G401.6 (cell line): ENCODE measurements at regions not wholly inside any gene's neighbourhood (a gene's known extent, or its start where the extent isn't known, plus 50 kb on each side); places are given as distances from the start of the nearest gene placed in this dataset.

Experiments
- FAIRE-seq: peaks from 2 replicates; lab custom pipeline; 2012; peaks lifted over from hg19 to GRCh38; lab: Jason Lieb, UNC

GRCh38 chr6:53974941-53975340 lies 136.3 kb upstream of the MLIP start:
- FAIRE-seq = no peak

DNA sequence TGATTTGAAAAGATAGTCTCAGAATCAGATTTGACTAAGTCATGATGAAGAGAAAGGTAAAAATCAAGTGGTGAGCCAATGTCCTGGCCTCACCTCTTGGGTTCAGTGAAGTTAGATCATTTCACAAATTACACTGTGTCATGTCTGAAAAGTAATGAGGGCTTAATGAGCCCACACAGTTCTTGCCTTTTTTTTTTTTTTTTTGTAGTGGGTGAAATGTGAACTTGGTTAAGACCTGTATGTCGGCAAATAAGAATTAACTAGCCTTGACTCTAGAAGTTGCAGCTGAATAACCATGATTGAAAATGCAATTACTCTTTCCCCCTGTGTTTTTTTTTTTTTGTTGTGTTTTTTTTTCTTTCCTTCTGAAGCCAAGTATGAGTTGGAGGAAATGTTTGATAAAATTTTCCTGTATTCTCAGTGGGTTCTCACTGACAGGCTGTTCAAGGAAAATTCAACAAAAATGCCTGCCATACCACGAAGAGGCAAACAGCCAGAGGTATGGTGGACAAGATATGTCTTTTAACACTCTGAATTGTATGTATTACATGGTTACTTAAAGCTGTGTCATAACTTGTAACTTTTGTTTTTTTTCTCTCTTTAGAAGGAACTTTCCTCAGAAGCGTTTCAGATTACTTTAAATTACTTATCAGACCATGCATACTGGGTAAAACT lies 135.2 kb upstream of the MLIP start:
- no peak for FAIRE-seq

DNA sequence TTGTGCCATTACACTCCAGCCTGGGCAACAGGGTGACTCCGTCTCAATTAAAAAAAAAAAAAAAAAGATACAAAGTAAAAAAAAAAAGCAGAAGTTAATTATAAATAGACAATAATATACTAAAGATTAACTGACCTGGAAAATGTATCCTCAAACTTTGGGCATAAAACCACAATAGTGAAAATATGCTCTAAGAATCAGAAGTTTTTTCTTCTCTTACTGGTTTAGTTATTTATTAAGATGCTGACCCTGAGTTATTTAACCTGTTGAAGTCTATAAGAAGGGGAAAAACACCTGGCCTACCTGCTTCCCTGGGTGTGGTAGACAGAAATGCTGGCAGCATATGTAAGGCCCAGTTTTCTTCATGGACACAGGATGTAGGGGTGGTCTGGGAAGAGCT lies 133.7 kb upstream of the MLIP start:
- no peak for FAIRE-seq

DNA sequence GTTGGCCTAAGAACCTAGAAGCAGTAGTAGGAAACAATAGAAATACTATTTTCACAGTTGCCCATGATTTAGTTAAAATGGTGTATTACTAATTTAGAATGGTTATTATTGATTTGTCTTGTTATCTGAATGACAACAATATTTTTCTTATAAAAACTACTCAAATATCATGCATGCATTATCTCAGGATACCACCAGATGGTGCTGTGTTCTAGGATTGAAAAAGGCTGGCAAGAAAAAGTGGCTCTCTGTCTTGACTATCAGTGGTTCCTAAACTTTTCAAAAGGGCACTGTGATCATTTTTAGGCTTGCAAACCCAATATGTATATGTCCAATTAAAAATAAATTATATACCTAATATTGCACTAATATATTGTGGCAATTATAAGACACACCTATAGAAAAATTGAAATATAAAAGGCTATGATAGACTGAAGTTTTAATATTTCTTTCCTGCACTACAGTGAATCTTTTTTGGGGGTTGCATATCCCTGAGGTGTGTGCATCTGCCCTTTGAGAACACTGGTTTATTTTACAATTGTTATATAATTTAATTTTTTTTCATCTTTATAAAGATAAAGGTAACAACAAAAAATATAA lies 131.7 kb upstream of the MLIP start:
- peak; percentile 92 for FAIRE-seq

DNA sequence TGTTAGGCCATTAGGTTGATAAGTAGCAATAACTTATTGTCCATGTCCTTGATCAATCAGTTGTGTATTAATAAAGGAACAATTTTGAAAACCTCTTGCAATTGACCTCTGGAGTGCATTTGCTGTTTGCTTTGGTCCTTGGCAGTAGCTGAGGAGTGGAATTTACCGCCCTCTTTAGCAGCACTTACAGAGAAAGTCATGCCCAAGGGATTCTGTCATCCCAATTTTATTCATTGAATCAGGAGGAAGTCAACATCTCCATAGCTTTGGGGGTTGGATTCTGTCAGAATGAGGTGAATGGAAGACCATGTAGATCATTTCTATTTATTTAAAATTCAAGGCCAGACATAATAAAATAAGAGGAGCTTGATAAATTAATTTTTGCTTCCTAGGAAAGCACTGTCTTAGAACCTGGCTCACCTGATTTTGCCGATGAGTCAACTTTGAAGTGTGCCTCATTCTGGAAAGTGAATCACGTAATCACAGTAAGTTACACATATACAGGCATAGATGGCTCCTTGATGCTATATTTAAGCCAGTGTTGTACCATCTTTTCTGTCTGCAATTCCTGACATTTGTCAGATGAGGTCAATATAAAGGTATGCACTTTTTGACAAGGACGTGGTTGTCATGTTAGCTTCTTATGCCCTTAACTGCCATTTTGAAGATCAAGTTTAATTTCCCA lies 128.7 kb upstream of the MLIP start:
- FAIRE-seq = no peak

DNA sequence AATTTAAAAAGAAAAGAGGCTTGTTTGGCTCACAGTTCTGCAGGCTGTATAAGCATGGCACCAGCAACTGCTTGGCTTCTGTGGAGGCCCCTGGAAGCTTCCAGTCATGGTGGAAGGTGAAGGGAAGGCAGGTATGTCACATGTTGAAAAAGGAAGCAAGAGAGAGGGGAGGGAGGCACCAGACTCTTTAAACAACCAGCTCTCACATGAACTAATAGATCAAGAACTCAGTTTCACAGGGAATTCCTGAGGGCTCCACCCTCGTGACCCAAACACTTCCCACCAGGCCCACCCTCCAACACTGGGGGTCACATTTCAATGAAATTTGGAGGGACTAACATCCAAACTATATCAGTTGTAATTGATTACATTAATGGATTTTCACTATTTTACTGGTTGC lies 127.9 kb upstream of the MLIP start:
- FAIRE-seq = no peak

DNA sequence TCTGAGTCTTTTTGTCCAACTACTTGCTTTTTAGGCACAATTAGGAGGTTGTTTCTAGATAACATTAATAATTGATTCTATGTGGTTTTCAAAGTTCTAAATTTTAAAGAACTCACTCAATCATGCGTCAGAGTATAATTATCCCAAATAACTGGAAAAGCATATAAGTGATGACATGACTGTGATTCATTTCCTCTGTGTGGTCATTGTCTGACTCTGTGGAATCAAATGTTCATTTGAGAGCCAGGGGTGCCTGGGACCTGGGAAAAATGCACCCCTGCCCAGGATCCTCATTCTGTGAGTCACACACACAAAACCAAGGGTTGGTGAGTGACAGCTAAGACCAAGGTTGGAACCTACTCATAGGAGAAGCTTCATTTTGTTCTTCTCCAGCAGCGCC lies 127.1 kb upstream of the MLIP start:
- no peak for FAIRE-seq

DNA sequence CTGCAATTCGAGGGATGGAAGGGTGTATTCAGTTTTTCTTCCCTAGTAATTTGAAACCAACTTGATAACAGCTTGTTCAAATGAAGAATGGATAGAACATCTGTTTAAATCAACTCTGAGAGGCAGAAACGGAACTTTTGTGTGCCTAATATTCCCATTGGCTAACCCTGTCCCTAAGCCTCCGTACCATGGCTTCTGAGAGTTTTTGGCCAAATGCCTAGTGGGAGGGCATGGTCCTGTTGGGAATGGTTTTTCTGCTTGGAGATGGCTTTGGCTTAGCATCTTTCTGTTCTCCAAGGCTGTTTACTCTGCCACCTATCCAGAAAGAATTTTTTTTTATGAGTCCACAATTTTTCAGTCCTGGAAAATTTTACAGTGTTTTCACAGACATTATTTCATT lies 126.7 kb upstream of the MLIP start:
- no peak for FAIRE-seq

GRCh38 chr6:53985366-53985765 lies 125.9 kb upstream of the MLIP start:
- FAIRE-seq = no peak

DNA sequence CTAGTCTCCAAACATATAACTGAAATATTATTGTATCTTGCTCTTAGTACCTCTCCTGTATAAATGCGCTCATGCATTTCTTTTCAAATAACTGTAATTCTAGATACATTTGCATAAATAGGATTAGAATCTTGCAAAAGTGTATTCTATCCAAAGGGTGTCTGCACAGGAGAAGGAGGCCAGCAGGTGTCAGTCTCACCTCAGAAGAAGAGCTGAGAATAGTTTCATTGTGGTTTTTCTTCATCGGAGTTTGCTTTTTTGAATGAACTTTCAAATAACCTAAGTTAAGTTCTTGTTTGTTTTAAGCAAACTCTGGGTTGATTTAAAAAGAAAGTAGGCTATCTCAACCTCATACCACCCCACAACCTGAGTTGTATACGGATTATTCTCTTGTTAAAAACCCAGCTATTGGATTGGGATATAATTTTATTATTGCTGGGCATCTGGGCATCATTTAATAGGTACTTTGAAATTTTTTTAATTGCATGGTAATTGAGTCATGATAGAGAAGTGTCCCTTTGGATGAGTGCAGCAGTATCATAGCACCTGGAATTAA lies 125.0 kb upstream of the MLIP start:
- no peak for FAIRE-seq

DNA sequence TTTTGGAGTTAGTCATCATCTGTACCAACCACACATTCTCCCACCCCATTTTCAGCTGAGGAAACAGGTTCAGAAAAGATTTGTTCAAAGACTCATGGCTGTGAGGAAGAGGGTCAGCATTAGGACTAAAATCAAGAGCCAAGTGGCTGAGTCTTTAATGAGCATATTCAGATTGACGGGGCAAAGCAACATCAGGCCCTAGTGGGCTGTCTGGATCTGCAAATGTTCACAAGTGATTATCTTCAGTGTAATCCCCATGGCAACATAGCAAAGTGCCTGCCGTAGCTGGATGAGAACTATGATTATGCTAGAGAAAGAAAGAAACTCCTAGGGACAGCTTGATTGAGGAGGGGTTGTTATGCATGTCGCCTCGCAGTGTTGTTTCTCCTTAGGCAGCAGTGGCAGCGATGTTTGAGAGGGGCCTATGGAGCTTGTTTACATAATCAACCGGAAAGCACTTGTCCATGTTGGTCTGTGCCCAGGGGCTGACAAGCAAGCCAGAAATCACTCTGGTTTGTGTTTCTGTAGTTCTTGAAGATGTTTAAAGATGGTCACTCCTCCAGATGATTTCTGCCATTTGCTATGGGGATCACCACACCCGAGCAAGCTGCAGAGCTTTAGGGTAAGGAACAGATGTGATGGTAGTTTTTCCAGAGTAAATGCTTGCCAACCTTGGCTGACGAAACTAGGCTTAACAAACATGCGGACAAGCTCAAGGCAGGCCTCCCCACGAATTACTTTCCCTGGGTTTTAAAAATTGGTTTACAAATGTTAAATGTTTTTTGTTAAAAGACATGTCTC lies 124.3 kb upstream of the MLIP start:
- no peak for FAIRE-seq

DNA sequence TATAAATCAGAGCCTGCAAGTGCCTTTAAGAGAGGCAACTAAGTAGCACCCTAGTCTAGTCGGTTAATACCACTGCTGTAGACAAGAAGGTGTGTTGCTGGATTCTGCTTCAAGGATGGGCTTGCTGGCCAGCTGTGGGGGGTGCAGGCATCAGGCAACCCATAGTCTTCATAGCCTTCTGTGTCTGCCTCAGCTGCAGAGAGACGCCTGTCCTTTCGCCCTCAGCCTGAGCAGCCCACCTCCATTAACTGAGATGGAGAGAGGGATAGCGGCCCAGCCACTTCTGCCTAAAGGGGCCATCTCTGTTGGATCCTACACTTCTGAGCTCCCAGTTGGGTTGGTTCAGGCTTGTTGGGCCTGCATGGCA lies 123.7 kb upstream of the MLIP start:
- FAIRE-seq = no peak

GRCh38 chr6:53989504-53989903 lies 121.7 kb upstream of the MLIP start:
- no peak for FAIRE-seq

DNA sequence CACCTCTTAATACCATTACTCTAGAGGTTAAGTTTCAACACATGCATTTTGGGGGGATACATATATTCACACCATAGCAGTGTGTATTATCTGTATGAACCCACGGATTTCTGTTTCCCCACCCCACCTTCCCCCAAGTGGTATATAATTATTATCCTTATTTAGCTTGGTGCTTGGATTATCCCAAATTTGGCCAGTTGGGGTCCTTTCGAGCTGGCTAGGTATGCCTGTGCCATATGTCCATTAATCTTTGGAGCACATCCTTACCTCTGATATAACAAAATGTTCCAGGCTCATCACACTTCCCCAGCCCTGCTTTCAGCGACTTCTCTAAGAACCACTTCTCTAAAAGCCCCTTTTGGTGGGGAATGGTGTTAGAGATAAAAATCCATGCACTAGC lies 118.7 kb upstream of the MLIP start:
- FAIRE-seq = no peak

GRCh38 chr6:53994201-53994600 lies 117.0 kb upstream of the MLIP start:
- FAIRE-seq = no peak

DNA sequence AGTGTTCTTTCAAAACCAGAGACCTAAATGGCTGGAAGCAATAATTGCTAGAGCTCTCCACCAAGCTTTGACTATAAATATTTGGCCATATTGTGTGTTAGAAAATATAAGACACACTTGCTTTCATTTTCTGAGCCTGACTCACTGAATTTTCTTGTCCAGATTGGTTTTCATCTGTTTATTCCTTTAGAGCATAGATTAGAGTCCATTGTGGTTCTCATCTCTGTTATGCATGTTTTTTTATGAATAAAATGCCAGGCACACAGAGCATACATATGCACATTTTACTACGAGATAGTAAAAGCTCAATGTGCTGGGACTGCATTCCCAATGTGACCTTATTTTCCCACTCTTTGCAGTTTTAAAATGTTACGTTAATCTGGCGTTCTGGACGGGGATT lies 115.3 kb upstream of the MLIP start:
- no peak for FAIRE-seq

DNA sequence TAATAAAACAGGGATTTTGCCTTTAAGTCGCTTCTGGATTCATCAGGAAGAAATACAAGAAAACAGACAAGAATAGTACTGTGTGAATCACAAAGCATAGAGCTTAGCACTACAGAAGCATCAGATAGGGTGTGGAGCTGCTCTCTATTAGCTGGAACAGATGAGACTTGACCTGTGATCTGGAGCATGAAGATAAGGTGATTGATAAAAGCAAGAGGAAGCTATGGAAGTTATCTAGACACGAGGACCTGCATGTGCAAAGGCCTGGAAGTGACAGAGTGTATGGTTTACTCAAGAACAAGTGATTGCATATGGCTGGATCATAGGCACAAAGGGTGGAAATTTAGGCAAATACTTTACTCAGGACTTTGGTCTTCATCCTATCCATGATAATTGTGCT lies 112.9 kb upstream of the MLIP start:
- FAIRE-seq = no peak

GRCh38 chr6:53999088-53999755 lies 112.0 kb upstream of the MLIP start:
- FAIRE-seq = no peak

- no peak for FAIRE-seq
Measured at GRCh38 chr6:54002116-54002515, 109.1 kb upstream of the MLIP start.

GRCh38 chr6:54003316-54003715 lies 107.9 kb upstream of the MLIP start:
- FAIRE-seq = no peak

- FAIRE-seq = no peak
Measured at GRCh38 chr6:54008589-54008988, 102.7 kb upstream of the MLIP start.

DNA sequence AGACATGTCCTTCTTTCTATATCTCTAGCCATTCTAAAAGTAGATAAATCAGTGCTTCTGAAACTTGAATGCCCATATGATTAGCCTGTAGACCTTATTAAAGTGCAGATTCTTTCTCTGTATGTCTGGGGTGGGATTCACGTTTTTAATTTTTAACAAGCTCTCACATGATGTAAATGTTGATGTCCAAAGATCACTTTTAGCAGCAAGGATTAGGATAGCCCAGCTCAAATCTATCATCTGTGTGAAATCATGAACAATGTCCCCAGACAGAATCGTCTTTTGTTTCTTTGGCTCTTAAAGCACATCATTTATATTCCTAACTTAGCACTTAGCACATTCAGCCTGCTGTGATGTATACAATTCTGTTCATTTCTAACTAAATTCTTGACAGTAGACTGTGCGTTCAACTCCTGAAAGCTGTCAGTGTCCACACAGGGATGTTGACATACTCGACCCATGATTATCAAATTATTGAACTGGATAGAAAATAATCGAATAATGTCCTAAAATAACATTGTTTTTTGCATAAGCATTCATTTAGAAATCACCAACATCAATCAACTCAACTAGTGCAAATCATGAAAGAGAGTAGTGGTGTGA lies 102.1 kb upstream of the MLIP start:
- no peak for FAIRE-seq
